NCI-H1105 (cell line): ENCODE measurements at regions not wholly inside any gene's neighbourhood (a gene's known extent, or its start where the extent isn't known, plus 50 kb on each side); places are given as distances from the start of the nearest gene placed in this dataset.

Experiments
- DNase-seq: peaks from one replicate; lab custom pipeline; 2025; lab: John Stamatoyannopoulos, UW

DNA sequence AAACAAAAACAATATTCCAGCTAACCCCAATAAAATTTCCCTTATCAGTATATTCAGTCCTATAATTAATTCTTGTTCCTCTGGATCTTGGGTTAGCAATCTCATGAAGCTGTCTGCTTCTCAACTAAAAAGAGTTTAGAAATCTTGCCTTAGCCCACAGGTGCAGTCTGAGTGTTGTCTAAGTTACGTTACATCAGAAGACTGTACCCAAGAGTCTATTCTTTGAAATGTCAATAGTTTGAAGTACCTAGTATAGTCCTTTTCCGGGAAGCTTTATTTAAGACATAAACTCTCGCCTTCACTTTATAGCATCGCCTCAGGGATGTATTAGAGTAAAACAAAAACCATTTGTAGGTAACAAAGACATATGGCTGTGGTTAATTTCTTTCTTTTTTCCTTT is 465.1 kb downstream of the FUT8 start:
- no peak for DNase-seq

DNA sequence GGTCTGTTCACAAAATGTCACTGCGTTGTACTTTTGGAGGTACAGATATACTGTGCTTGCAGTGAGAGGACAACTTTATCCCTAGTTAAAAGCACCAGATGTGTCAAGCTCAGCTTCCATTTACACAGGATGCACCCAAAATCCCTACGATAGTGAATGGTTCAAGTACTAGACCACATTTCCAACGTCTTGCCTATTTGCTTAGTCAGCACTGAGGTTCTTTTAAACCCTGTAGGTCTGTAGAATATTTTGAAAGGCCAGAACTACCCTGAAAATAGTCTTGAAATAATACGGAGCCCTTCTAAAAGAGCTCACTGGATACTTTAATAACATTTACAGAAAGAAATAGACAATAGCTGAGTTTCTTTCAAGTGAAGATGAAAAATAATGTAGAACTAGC is 466.1 kb downstream of the FUT8 start:
- no peak for DNase-seq

GRCh38 chr14:65879248-65880009 is 466.9 kb downstream of the FUT8 start:
- DNase-seq = no peak

- no peak for DNase-seq
Measured at GRCh38 chr14:65880507-65880906, 468.0 kb downstream of the FUT8 start.

GRCh38 chr14:65881642-65882041 is 469.1 kb downstream of the FUT8 start:
- DNase-seq = no peak

DNA sequence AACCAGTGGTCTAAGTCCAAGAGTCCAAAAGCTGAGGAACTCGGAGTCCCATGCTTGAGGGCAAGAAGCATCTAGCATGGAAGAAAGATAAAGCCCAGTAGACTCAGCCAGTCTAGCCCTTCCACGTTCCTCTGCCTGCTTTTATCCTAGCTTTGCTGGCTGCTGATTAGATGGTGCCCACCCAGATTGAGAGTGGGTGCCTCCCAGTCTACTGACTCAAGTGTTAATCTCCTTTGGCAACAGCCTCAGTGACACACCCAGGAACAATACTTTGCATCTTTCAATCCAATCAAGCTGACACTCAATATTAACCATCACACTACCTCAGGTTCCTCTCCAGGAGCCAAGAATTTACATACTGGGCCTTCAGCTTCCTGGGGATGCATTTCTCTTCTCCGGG is 476.1 kb downstream of the FUT8 start:
- no peak for DNase-seq

GRCh38 chr14:65892315-65892714 is 479.8 kb downstream of the FUT8 start:
- no peak for DNase-seq

DNA sequence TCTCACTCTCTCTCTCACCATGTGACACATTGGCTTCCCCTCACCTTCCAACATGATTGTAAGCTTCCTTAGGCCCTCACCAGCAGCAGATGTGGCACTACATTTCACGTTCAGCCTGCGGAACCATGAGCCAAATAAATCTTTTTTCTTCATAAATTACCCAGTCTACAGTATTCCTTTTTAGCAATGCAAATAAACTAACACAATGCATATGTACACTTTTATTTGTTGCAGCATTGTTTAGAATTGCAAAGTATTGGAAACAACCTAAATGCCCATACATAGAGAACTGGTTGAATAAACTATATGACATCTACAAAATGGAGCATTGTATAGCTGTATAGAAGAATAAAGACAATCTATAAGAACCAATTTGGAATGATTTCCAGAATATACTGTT is 487.6 kb downstream of the FUT8 start:
- no peak for DNase-seq

- no peak for DNase-seq
Measured at GRCh38 chr14:65901595-65901994, 489.1 kb downstream of the FUT8 start.

DNA sequence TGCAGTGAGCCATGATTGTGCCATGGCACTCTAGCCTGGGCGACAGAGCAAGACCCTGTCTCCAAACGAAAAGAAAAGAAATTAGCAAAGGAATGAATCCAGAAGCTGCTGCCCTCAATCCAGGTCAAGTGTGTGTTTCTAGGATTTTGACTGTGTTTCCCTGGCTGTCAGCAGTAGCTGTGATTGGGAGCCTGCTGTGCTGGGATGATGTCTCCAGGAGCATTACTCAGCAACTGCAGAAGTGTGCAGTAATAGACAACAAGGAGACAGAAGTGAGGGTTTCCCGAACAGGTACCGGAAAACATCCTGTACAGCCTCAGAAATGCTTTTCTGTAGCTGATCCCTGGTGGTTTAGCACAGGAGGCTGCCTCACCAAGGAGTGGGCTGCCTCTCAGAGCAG is 492.5 kb downstream of the FUT8 start:
- no peak for DNase-seq

GRCh38 chr14:65906344-65906743 is 493.8 kb downstream of the FUT8 start:
- DNase-seq = no peak

GRCh38 chr14:65906948-65907347 is 494.4 kb downstream of the FUT8 start:
- DNase-seq = no peak

DNA sequence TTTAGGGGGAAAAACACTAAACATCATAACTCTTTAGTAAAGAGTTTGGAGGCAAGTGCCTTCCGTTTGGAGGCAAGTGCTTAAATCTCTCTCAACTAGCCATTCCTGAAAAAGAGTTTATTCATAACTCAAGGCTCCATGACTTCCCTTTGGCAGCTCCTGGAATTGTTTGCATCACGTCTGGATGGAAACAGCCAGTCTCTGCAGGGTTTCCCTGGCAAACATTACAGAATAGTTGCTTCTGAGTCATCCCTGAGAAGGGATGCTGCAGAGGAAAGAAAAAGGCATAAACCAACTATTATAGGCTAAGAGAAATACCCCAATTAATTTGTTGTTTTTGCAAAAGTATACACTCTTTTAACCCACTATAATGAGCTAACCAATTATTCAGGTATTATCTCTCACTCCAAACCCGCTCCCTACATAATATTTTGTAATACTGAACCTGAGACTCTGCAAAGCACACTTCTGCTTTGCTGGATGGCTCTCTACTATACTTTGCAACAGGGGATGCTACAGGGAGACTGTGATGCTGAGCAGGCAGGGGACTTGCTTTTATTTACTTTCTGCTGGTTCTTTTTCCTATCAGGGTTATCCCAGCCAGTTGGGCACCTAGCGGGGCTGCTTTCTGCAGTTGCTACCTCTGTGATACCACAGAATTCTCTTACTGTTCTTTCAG is 497.7 kb downstream of the FUT8 start:
- DNase-seq = no peak

GRCh38 chr14:65915125-65915524 is 502.6 kb downstream of the FUT8 start:
- DNase-seq = no peak

DNA sequence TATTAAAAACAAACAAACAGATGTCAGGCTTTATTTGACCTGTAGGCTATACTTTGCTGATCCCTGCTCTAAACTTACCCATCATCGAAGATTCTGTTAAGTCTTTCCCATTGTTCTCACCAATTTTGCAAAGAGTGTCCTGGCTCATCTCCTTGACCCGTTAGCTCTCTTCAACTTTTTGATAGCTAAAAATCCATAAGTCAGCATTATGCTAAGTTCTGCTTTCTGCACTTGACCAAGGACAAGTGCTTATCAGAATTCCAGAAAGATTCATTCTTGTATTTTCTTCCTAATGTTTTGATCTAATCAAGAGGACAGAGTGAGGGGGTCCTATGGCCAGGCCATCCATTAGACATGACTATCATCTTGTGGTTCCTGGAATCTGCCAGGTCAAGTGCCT is 503.5 kb downstream of the FUT8 start:
- DNase-seq = no peak

GRCh38 chr14:65920996-65921395 is 508.5 kb downstream of the FUT8 start:
- no peak for DNase-seq

DNA sequence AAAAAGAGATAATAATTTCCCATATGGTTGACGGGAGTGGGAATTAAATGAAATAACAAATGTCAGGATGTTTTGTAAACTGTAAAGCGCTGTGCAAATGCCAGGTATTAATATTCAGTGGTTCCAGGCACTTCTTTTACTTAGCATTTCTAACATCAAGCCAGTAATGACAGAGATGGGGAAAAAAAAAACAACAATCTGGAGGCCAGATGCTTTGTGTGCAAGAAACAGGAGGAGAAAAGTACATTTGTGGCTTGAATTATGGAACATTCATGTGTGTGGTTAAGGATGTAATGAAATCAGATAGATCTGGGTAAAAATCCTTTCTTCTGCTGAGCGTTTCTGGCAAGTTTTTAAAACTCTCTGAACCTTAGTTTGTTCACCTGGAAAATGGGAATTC is 509.6 kb downstream of the FUT8 start:
- DNase-seq = no peak

- no peak for DNase-seq
Measured at GRCh38 chr14:65926504-65926903, 514.0 kb downstream of the FUT8 start.

DNA sequence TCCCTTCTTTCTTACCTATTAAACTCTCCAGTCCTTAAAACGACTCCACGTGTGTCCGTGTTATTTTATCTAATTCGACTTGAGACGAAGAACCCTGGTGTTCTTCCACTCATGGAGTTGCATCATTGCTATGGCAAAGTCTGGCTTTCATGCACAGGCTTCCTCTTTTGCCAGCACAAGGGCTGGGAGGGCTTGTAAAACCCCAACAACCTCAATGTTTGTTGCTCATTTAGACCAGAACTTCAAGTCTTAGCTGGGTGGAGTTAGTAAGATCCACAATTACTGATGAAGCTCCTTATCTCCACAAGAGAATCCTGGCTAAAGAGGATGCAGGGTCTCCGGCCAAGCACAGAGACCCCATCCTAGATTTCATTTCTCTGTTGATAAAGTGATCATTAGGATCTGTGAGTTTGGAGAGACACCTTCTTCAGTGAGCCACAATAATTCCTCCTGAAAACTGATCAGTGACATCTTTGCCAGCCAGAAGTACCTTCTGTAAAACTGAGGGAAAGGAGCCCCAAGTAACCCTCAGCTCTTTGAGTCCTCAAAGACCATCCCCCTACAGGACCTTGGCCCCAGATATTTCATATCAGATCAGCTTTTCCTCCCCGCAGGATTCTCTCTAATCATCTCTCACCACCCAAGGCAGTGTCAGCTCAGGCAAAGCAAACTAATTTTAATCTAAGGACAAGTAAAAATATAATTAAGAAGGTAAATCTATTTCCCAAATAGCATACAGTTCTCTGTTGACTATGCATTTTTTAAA is 514.6 kb downstream of the FUT8 start:
- no peak for DNase-seq

DNA sequence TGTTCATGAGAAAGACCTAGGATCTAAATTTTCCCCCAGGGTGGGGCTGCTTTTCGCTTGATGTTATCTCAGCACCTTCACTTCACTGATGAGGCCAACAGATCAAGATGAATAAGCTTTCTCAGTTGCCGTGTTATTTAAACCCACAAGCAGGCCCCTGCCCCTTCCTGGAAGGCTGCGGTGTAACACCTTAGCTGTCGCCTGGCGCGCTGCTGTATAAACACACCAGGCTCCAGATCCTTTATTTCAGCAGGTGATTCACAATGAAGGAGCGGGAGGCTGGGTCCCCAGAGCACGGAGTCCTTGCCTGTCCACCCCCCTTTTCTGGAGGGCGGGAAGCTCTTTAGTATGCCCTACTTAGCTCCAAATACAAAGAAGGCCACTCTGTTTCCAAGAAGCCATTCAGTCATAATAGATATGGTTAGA is 515.4 kb downstream of the FUT8 start:
- peak; percentile 70 for DNase-seq

DNA sequence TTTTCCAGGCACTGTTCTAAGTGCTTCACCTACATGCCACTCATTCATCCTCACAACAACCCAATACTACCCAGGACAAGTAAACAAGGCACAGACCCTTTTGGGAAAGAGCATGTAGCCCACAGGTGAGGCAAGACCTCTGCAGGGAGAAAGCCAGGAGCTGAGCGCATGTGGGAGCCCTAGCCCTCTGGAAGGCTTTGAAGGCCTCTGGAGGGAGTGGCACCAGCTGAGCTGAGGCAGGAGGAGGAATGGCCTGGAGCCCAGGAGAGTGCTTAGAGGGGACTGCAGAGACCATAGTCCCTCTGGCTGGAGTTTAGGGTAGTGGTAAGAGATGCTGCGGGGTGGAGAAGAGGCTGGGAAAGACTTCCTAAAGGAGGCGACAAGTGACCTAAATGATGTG is 516.5 kb downstream of the FUT8 start:
- DNase-seq = no peak

DNA sequence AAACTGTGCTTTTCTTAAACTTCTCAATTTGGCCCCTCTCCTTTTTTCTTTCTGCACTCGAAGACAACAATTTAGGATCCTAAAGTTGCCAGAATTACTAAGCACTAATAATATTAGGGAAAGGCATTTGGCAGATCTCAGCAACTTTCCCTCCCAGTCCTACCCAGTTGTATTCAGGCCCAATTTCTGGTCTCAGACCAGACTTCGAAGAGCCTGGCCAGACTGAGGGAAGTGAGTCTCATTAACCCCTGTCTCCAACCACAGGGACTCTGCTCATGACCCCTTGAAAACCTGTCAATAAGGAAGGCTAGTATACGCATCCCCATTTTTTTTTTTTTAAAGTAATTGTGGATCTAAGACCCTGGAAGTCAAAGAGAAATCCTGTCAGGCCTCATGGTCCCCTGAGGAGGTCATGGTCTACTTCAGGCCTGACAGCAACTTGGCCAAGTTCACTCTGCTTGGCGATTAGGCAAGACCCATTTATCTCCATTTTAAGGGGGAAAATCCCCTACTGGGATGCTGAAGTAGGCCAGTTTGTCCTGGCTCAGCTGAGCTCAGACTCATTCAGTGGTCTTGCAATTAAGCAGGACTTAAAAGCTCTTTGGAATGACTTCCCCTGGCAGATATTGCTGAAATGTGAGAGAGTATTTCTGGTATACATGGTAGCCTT is 521.0 kb downstream of the FUT8 start:
- no peak for DNase-seq

DNA sequence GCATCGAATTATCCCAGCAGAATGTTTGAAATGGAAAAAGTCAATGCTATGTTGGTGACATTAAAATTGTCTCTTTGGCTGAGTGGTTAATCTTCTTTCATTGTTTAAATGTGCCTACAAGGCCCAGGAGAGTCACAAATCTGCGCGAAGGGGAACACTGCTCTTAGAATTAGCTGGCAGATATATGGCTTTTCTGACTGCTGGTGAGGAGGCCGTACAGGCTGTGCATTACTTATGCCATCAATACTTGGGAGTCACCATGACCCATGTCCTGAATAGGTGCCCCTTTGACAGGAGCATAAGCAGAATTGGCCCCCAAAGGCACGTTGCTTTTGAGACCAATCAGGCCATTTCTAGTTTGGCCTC is 521.5 kb downstream of the FUT8 start:
- no peak for DNase-seq
